ENCODE measurements at regions not wholly inside any gene's neighbourhood (a gene's known extent, or its start where the extent isn't known, plus 50 kb on each side); places are given as distances from the start of the nearest gene placed in this dataset.

- TF ChIP-seq CTCF (IDR thresholded peaks at IDR 0.05), result no peak
- TF ChIP-seq ZFX (IDR thresholded peaks at IDR 0.05; ENCODE audit: borderline replicate concordance), result no peak
These were observed 186.5 kb upstream of the ANKRD55 start for GRCh38 chr5:56419667-56420066.
